HepG2 (cell line): ENCODE measurements at regions not wholly inside any gene's neighbourhood (a gene's known extent, or its start where the extent isn't known, plus 50 kb on each side); places are given as distances from the start of the nearest gene placed in this dataset.

ENCODE experiments used
- ATAC-seq: fragments of 200-7000 bp; cut with Tn5 transposase; 3 replicates; pipeline ENCODE4 v1.9.1; 2020; ENCODE audit warnings: mild to moderate bottlenecking, moderate library complexity
- BruUV-seq: library from RNA; stranded (reverse); fragments of 400-500 nt; replicated peaks from 2 replicates; lab custom pipeline; 2021; lab: Mats Ljungman, UMichigan
- CTCF ChIA-PET: fragments of 300-600 bp; formaldehyde crosslinking; extraction: SDS; loops from one replicate; lab custom pipeline; 2021; ENCODE audit warnings: low total read pairs, inconsistent platforms, low intra/inter-chr PET ratio; lab: Yijun Ruan, JAX
- POLR2A ChIA-PET: fragments of 350-600 bp; sonication (Branson Sonifier 250); formaldehyde crosslinking; loops from one replicate; lab custom pipeline; 2020; ENCODE audit warnings: antibody characterized with exemption, inconsistent platforms; lab: Yijun Ruan, JAX
- DNase-seq: peaks from one replicate; pipeline ENCODE4 v3.0.0-alpha.2; 2015; ENCODE audit warnings: low spot score
- FAIRE-seq: peaks from 3 replicates; lab custom pipeline; 2011; peaks lifted over from hg19 to GRCh38; lab: Jason Lieb, UNC
- H2AFZ ChIP-seq: one replicate; pipeline ENCODE4 v1.6.1; 2011; ENCODE audit warnings: low read length, inconsistent platforms
- H3K27ac ChIP-seq: fragments of 300-600 bp; 3 replicates; pipeline ENCODE4 v1.8.0; 2011; ENCODE audit warnings: mixed run types, mild to moderate bottlenecking, mixed read lengths, low read length, inconsistent platforms; ENCODE audit not compliant: insufficient read depth; ENCODE audit errors: extremely low read length
- H3K27me3 ChIP-seq, 2 experiments: fragments of 200-600 bp in 1 of 2; 2 replicates in 1 of 2; 3 replicates in 1 of 2; pipeline versions ENCODE4 v1.6.0 to v1.8.0; 2011; ENCODE audit warnings: low read length in 2 of 2, mild to moderate bottlenecking in 2 of 2, moderate library complexity in 2 of 2, inconsistent platforms in 1 of 2; ENCODE audit not compliant: insufficient read depth in 2 of 2, control insufficient read depth in 1 of 2
- H3K36me3 ChIP-seq, 2 experiments: fragments of 200-600 bp in 1 of 2; replicated peaks in 1 of 2; 2 replicates in 1 of 2; 3 replicates in 1 of 2; pipeline versions ENCODE4 v1.5.1 to v1.8.0; 2011; ENCODE audit warnings: low read length in 2 of 2, inconsistent platforms in 1 of 2; ENCODE audit not compliant: insufficient read depth in 2 of 2, control insufficient read depth in 1 of 2
- H3K4me1 ChIP-seq: 2 replicates; pipeline ENCODE4 v1.5.1; 2012; ENCODE audit warnings: low read length, inconsistent platforms; ENCODE audit not compliant: insufficient read depth
- H3K4me2 ChIP-seq: 2 replicates; pipeline ENCODE4 v1.6.0; 2011; ENCODE audit warnings: low read depth, low read length, inconsistent platforms
- H3K4me3 ChIP-seq, 3 experiments: fragments of 200-600 bp in 1 of 3; sonication (generic), shearing (Covaris generic) in 1 of 3; replicated peaks in 1 of 3; 2 replicates each; pipeline ENCODE4 v1.5.1; 2011 to 2016; ENCODE audit warnings: low read length in 3 of 3, inconsistent platforms in 2 of 3, low read depth in 2 of 3, mild to moderate bottlenecking in 2 of 3, control low read depth in 1 of 3, mixed read lengths in 1 of 3; ENCODE audit not compliant: insufficient read depth in 1 of 3
- H3K79me2 ChIP-seq: one replicate; pipeline ENCODE4 v1.6.1; 2011; ENCODE audit warnings: low read length, inconsistent platforms; ENCODE audit not compliant: insufficient read depth
- H3K9ac ChIP-seq: 2 replicates; pipeline ENCODE4 v1.6.0; 2011; ENCODE audit warnings: mild to moderate bottlenecking, low read depth, low read length, inconsistent platforms; ENCODE audit not compliant: insufficient read depth
- H3K9me3 ChIP-seq: 2 replicates; pipeline ENCODE4 v1.5.1; 2012; ENCODE audit warnings: mild to moderate bottlenecking, low read length
- H4K20me1 ChIP-seq: 2 replicates; pipeline ENCODE4 v1.6.0; 2011; ENCODE audit warnings: inconsistent platforms, mild to moderate bottlenecking, low read length, moderate library complexity; ENCODE audit not compliant: insufficient read depth
- CENPX ChIP-seq: sonication (generic); formaldehyde crosslinking; IDR thresholded peaks from 2 replicates; pipeline ENCODE4 v1.9.0; 2021; ENCODE audit warnings: mild to moderate bottlenecking, missing genetic modification reagents, moderate library complexity
- DNMT1 ChIP-seq: sonication (generic); formaldehyde crosslinking; IDR thresholded peaks from 2 replicates; pipeline ENCODE4 v1.5.1; 2020; ENCODE audit warnings: mild to moderate bottlenecking, missing genetic modification reagents
- GATAD1 ChIP-seq: IDR thresholded peaks from 2 replicates; pipeline ENCODE4 v1.6.1; 2016; ENCODE audit warnings: missing genetic modification reagents, missing compliant biosample characterization
- GTF3A ChIP-seq: sonication (generic); formaldehyde crosslinking; conservative IDR thresholded peaks from 2 replicates; pipeline ENCODE4 v1.4.0; 2020; ENCODE audit warnings: mild to moderate bottlenecking, missing genetic modification reagents
- POGZ ChIP-seq: sonication (generic); formaldehyde crosslinking; IDR thresholded peaks from 2 replicates; pipeline ENCODE4 v1.4.0; 2020; ENCODE audit warnings: mild to moderate bottlenecking, missing genetic modification reagents
- ZNF670 ChIP-seq: sonication (generic); formaldehyde crosslinking; IDR thresholded peaks from 2 replicates; pipeline ENCODE4 v1.8.0; 2022; ENCODE audit warnings: mild to moderate bottlenecking, missing genetic modification reagents, borderline replicate concordance
- ZNF788 ChIP-seq: sonication (generic); formaldehyde crosslinking; IDR thresholded peaks from 2 replicates; pipeline ENCODE4 v1.5.0; 2020; ENCODE audit warnings: mild to moderate bottlenecking, missing genetic modification reagents, borderline replicate concordance
- WGBS: methylation state at CpG from one replicate; pipeline ENCODE4 v1.1.6; 2017; ENCODE audit warnings: low lambda C conversion rate; 5-methylcytosine and 5-hydroxymethylcytosine counted together
- in situ Hi-C: cut with HindIII; loops from 2 replicates; pipeline ENCODE4 v1.10.0; 2017; ENCODE audit warnings: low pct_unique_long_range_greater_than_20kb; ENCODE audit not compliant: extremely low pct_ligation_motif_present
- intact Hi-C: fragments of 100-400 bp; cut with micrococcal nuclease; formaldehyde crosslinking; loops from one replicate; pipeline ENCODE4 v1.10.0; 2022; ENCODE audit not compliant: unreplicated experiment
- TF ChIP-seq, protein P1 (sequence below): sonication (generic); formaldehyde crosslinking; IDR thresholded peaks from 2 replicates; pipeline ENCODE4 v1.4.0; 2020; ENCODE audit warnings: missing genetic modification reagents
- TF ChIP-seq, protein P2 (sequence below): sonication (generic); formaldehyde crosslinking; IDR thresholded peaks from 2 replicates; pipeline ENCODE4 v1.9.0; 2021; ENCODE audit warnings: missing genetic modification reagents, mild to moderate bottlenecking, borderline replicate concordance
- TF ChIP-seq, protein P3 (sequence below): IDR thresholded peaks from 2 replicates; pipeline ENCODE4 v1.6.1; 2016; ENCODE audit warnings: low read depth, missing genetic modification reagents, missing compliant biosample characterization

DNA sequence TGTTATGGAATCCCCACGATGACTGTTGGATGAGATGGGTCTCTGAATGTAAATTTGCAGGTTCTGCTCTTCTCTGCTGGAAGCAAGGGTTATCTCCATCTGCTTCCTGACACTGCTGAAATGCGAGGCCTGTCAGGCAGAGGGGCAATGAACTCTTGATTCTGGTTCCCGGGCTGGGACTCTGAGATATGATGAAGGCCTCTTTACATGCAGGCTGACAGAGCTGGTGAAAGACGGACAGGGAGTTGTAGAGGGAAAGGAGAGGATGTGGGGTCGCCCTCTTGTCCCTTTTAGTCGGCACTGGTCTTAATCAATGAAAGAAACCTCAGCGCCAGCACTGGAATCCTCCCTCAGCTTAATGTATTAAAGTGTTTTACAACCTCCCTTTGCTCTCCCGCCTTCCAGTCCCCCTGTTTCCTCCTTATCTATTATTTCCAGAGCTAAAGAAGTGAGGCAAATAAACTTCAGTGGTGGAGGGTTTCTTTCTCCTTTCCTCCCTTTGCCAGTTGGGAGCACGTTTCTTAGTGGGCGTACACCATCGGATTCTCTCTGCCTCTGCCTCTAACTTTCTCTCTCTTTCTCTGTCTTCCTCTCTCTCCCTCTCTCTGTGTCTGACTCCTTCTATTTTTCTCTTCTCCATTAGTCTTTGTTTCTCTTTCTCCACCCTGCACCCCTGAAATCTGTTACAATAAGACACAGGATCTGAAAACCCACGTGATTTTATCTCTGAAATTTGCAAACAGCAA lies 145.6 kb downstream of the BAMBI start:
- Histone ChIP-seq H3K79me2 (no peaks in the 10 kb centered on the region), H3K4me1 (peaks cover 9% of the 10 kb centered on the region; the same call in 1 of the 2 replicates), H3K9ac (no peak overlapping the region), H3K27ac (no peak overlapping the region), H3K4me2 (no peak overlapping the region), H3K36me3 (no peaks in the 10 kb centered on the region), H4K20me1 (no peaks in the 10 kb centered on the region), H3K27me3 (no peaks in the 10 kb centered on the region; a peak in 1 of 5 replicates), H3K4me3 (no peak overlapping the region), H2AFZ (no peak overlapping the region), H3K9me3 (no peaks in the 10 kb centered on the region)
- WGBS, result 32% methylated on average over 12 of the region's 12 CpGs
- no TSS peak for BruUV-seq
- DNase-seq (no peak), ATAC-seq (no peak), FAIRE-seq (no peak)
- ChIA-PET CTCF (no interaction called here), POLR2A (no interaction called here)
- intact Hi-C loops (no loop called here), in situ Hi-C loops (no loop called here)
- TF ChIP-seq, protein P1, sequence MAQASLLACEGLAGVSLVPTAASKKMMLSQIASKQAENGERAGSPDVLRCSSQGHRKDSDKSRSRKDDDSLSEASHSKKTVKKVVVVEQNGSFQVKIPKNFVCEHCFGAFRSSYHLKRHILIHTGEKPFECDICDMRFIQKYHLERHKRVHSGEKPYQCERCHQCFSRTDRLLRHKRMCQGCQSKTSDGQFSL, result no peak
- TF ChIP-seq ZNF788 (CRISPR knock-in tag) (no peak), GTF3A (CRISPR knock-in tag) (no peak)
- TF ChIP-seq, protein P2, sequence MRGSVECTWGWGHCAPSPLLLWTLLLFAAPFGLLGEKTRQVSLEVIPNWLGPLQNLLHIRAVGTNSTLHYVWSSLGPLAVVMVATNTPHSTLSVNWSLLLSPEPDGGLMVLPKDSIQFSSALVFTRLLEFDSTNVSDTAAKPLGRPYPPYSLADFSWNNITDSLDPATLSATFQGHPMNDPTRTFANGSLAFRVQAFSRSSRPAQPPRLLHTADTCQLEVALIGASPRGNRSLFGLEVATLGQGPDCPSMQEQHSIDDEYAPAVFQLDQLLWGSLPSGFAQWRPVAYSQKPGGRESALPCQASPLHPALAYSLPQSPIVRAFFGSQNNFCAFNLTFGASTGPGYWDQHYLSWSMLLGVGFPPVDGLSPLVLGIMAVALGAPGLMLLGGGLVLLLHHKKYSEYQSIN (CRISPR knock-in tag), result no peak

DNA sequence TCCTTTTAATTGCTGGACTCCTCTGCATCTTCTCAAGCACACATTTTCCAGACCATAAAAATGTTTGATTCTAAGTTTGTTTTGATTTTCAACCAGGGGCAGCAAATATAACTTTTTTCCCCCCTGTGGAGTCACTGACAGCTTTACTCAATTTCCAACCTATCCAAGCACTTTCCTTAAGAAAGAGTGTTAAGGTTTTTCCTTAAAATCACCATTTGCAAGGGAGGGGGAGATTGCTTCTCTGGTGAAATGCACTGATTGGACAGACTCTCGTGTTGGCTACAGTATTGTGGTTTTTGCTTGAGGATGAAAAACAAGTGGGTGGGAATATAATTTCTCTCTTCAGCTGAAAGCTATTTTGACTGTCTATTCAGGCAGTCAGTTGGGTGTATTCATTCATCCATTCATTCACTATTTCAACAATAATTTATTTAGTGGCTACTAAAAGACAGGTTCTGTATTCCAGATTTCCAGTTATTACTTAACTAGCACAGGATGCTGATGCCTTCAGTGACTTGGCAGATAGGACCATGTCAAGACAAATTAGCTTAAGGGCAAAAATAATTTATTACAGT lies 146.3 kb downstream of the BAMBI start:
- no peaks in the 10 kb centered on the region for H4K20me1 ChIP-seq
- H3K9ac ChIP-seq, result no peak overlapping the region
- no peak overlapping the region for H3K27ac ChIP-seq
- no peak overlapping the region for H3K4me3 ChIP-seq
- peaks cover 9% of the 10 kb centered on the region; the same call in 1 of the 2 replicates for H3K4me1 ChIP-seq
- no peaks in the 10 kb centered on the region for H3K9me3 ChIP-seq
- POLR2A ChIA-PET, result no interaction called here
- WGBS, result 6% methylated on average over 1 of the region's 1 CpG
- CTCF ChIA-PET, result no interaction called here
- ATAC-seq (no peak), FAIRE-seq (no peak), DNase-seq (no peak)
- in situ Hi-C loops (no loop called here), intact Hi-C loops (no loop called here)
- no peaks in the 10 kb centered on the region for H3K36me3 ChIP-seq
- no peaks in the 10 kb centered on the region; a peak in 1 of 5 replicates for H3K27me3 ChIP-seq
- no TSS peak for BruUV-seq
- H2AFZ ChIP-seq, result no peak overlapping the region
- no peak overlapping the region for H3K4me2 ChIP-seq
- H3K79me2 ChIP-seq, result no peaks in the 10 kb centered on the region
- TF ChIP-seq ZNF670 (CRISPR knock-in tag), result no peak
- TF ChIP-seq, protein P3, sequence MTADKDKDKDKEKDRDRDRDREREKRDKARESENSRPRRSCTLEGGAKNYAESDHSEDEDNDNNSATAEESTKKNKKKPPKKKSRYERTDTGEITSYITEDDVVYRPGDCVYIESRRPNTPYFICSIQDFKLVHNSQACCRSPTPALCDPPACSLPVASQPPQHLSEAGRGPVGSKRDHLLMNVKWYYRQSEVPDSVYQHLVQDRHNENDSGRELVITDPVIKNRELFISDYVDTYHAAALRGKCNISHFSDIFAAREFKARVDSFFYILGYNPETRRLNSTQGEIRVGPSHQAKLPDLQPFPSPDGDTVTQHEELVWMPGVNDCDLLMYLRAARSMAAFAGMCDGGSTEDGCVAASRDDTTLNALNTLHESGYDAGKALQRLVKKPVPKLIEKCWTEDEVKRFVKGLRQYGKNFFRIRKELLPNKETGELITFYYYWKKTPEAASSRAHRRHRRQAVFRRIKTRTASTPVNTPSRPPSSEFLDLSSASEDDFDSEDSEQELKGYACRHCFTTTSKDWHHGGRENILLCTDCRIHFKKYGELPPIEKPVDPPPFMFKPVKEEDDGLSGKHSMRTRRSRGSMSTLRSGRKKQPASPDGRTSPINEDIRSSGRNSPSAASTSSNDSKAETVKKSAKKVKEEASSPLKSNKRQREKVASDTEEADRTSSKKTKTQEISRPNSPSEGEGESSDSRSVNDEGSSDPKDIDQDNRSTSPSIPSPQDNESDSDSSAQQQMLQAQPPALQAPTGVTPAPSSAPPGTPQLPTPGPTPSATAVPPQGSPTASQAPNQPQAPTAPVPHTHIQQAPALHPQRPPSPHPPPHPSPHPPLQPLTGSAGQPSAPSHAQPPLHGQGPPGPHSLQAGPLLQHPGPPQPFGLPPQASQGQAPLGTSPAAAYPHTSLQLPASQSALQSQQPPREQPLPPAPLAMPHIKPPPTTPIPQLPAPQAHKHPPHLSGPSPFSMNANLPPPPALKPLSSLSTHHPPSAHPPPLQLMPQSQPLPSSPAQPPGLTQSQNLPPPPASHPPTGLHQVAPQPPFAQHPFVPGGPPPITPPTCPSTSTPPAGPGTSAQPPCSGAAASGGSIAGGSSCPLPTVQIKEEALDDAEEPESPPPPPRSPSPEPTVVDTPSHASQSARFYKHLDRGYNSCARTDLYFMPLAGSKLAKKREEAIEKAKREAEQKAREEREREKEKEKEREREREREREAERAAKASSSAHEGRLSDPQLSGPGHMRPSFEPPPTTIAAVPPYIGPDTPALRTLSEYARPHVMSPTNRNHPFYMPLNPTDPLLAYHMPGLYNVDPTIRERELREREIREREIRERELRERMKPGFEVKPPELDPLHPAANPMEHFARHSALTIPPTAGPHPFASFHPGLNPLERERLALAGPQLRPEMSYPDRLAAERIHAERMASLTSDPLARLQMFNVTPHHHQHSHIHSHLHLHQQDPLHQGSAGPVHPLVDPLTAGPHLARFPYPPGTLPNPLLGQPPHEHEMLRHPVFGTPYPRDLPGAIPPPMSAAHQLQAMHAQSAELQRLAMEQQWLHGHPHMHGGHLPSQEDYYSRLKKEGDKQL (CRISPR knock-in tag), result no peak
- no peak for TF ChIP-seq CENPX
- no peak for TF ChIP-seq DNMT1
- TF ChIP-seq POGZ (CRISPR knock-in tag), result no peak
- TF ChIP-seq GATAD1, result no peak
